ENCODE measurements at regions not wholly inside any gene's neighbourhood (a gene's known extent, or its start where the extent isn't known, plus 50 kb on each side); places are given as distances from the start of the nearest gene placed in this dataset.

- CTCF ChIA-PET, result no interaction called here
- in situ Hi-C loops (cut with HindIII; ENCODE audit: low pct_unique_long_range_greater_than_20kb, low sequenced_read_pairs), result no loop called here
- H3K4me3 ChIP-seq (ENCODE audit: low read depth in 2 of 2, low read length in 2 of 2), result no peak overlapping the region
- TF ChIP-seq TCF7L2 (IDR thresholded peaks at IDR 0.05; ENCODE audit: low read depth, low read length) (no peak), SIN3A (IDR thresholded peaks at IDR 0.05; ENCODE audit: borderline replicate concordance, insufficient read depth, low read depth, low read length) (no peak), POLR2AphosphoS5 (IDR thresholded peaks at IDR 0.05; ENCODE audit: low read depth, low read length) (no peak), CTCF (IDR thresholded peaks at IDR 0.05) (no peak)
- TF ChIP-seq, protein P1, sequence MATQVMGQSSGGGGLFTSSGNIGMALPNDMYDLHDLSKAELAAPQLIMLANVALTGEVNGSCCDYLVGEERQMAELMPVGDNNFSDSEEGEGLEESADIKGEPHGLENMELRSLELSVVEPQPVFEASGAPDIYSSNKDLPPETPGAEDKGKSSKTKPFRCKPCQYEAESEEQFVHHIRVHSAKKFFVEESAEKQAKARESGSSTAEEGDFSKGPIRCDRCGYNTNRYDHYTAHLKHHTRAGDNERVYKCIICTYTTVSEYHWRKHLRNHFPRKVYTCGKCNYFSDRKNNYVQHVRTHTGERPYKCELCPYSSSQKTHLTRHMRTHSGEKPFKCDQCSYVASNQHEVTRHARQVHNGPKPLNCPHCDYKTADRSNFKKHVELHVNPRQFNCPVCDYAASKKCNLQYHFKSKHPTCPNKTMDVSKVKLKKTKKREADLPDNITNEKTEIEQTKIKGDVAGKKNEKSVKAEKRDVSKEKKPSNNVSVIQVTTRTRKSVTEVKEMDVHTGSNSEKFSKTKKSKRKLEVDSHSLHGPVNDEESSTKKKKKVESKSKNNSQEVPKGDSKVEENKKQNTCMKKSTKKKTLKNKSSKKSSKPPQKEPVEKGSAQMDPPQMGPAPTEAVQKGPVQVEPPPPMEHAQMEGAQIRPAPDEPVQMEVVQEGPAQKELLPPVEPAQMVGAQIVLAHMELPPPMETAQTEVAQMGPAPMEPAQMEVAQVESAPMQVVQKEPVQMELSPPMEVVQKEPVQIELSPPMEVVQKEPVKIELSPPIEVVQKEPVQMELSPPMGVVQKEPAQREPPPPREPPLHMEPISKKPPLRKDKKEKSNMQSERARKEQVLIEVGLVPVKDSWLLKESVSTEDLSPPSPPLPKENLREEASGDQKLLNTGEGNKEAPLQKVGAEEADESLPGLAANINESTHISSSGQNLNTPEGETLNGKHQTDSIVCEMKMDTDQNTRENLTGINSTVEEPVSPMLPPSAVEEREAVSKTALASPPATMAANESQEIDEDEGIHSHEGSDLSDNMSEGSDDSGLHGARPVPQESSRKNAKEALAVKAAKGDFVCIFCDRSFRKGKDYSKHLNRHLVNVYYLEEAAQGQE (IDR thresholded peaks at IDR 0.05; ENCODE audit: insufficient read depth in 1 of 2, low read depth in 2 of 2, low read length in 1 of 2), result no peak
- H3K27me3 ChIP-seq (ENCODE audit: control insufficient read depth, insufficient read depth, low read length), result no peaks in the 10 kb centered on the region
- H3K9me3 ChIP-seq (ENCODE audit: control insufficient read depth, insufficient read depth, low read depth, low read length), result no peaks in the 10 kb centered on the region
- DNase-seq (ENCODE audit: low read depth, low spot score) (no peak), ATAC-seq (no peak)
- no TSS peak for BruUV-seq (replicated peaks)
- H3K27ac ChIP-seq (ENCODE audit: low read length), result no peak overlapping the region
- intact Hi-C loops (cut with micrococcal nuclease; ENCODE audit: unreplicated experiment), result no loop called here
- no peaks in the 10 kb centered on the region for H3K4me1 ChIP-seq (ENCODE audit: control insufficient read depth, insufficient read depth, low read length)
- H3K36me3 ChIP-seq (ENCODE audit: control insufficient read depth, insufficient read depth, low read length), result no peaks in the 10 kb centered on the region
- POLR2A ChIA-PET, result interaction anchor here (0.7 kb wide), 1 partner anchor 611 kb away, joined by 7 read pairs; no protein-coding TSS in a partner anchor
These were observed 84.6 kb upstream of the PPP1R26 start for GRCh38 chr9:135394699-135395645.

DNA sequence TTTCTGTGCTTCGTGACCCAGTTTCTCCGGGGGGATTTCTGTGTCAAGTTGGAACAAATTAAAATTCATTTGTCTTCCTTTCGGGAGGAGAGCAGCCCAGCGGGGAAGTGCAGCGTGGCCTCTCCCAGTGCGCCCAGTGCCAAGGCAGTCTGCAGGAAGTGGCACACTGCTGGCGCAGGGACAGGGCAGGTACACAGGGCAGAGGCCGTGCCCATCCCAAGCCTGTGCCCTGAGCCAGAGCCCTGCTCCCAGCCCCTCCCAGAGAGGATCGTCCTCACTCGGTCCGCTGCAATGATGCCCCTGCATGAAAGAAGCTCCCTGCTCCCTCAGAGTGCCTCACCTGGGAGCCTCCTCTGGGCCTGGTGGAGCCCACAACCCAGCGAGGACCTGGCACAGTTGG, 82.4 kb upstream of the PPP1R26 start:
- in situ Hi-C loops (cut with HindIII; ENCODE audit: low pct_unique_long_range_greater_than_20kb, low sequenced_read_pairs), result no loop called here
- ChIA-PET CTCF (no interaction called here), POLR2A (no interaction called here)

More for the DNA sequence above, 82.4 kb upstream of the PPP1R26 start:
- TF ChIP-seq TCF7L2 (IDR thresholded peaks at IDR 0.05; ENCODE audit: low read depth, low read length), result no peak
- TF ChIP-seq POLR2AphosphoS5 (IDR thresholded peaks at IDR 0.05; ENCODE audit: low read depth, low read length), result no peak
- no peak for TF ChIP-seq SIN3A (IDR thresholded peaks at IDR 0.05; ENCODE audit: borderline replicate concordance, insufficient read depth, low read depth, low read length)
- TF ChIP-seq CTCF (IDR thresholded peaks at IDR 0.05), result no peak
- TF ChIP-seq, protein P1 (IDR thresholded peaks at IDR 0.05; ENCODE audit: insufficient read depth in 1 of 2, low read depth in 2 of 2, low read length in 1 of 2), result no peak
- H3K4me1 ChIP-seq (ENCODE audit: control insufficient read depth, insufficient read depth, low read length), result no peaks in the 10 kb centered on the region
- H3K27ac ChIP-seq (ENCODE audit: low read length), result no peak overlapping the region
- H3K36me3 ChIP-seq (ENCODE audit: control insufficient read depth, insufficient read depth, low read length), result no peaks in the 10 kb centered on the region
- no peaks in the 10 kb centered on the region; the same call in 1 of the 2 replicates for H3K27me3 ChIP-seq (ENCODE audit: control insufficient read depth, insufficient read depth, low read length)
- no TSS peak for BruUV-seq (replicated peaks)
- H3K4me3 ChIP-seq (ENCODE audit: low read depth in 2 of 2, low read length in 2 of 2), result no peak overlapping the region
- intact Hi-C loops (cut with micrococcal nuclease; ENCODE audit: unreplicated experiment), result no loop called here
- no peak for ATAC-seq
- H3K9me3 ChIP-seq (ENCODE audit: control insufficient read depth, insufficient read depth, low read depth, low read length), result no peaks in the 10 kb centered on the region
- DNase-seq (ENCODE audit: low read depth, low spot score), result no peak
